Hepatocyte (in vitro differentiated cells): ENCODE measurements at regions not wholly inside any gene's neighbourhood (a gene's known extent, or its start where the extent isn't known, plus 50 kb on each side); places are given as distances from the start of the nearest gene placed in this dataset.

Experiments
- CTCF ChIP-seq: fragments of 200-600 bp; sonication (generic); IDR thresholded peaks from 2 replicates; pipeline ENCODE4 v1.5.1; 2016; ENCODE audit warnings: antibody characterized with exemption, mild to moderate bottlenecking; ENCODE audit not compliant: poor library complexity
- EZH2 ChIP-seq: fragments of 200-600 bp; sonication (generic); IDR thresholded peaks from 2 replicates; pipeline ENCODE4 v1.6.1; 2016; ENCODE audit warnings: antibody characterized with exemption, mild to moderate bottlenecking, borderline replicate concordance
- EZH2phosphoT487 ChIP-seq: fragments of 200-600 bp; sonication (generic); IDR thresholded peaks from one replicate; pipeline ENCODE4 v1.6.1; 2018; ENCODE audit warnings: antibody characterized with exemption, mild to moderate bottlenecking, low read depth, moderate library complexity; ENCODE audit not compliant: unreplicated experiment, severe bottlenecking

- TF ChIP-seq CTCF, result no peak
- no peak for TF ChIP-seq EZH2
- TF ChIP-seq EZH2phosphoT487, result no peak
These were observed 85.4 kb upstream of the ZEB2 start for GRCh38 chr2:144605231-144605840.
